Bronchial epithelial cell (primary cell): ENCODE measurements at regions not wholly inside any gene's neighbourhood (a gene's known extent, or its start where the extent isn't known, plus 50 kb on each side); places are given as distances from the start of the nearest gene placed in this dataset.
A peak's percentile ranks its signal among the peaks of the same experiment; 100 is the strongest.
"Not testable (repeated sequence)": the region's sequence is repeated elsewhere in the genome, so short reads cannot be mapped to it uniquely, and the experiment has no call there.

Experiments
- DNase-seq: peaks from one replicate; pipeline ENCODE4 v3.0.0-alpha.2; 2010; ENCODE audit warnings: low read depth
- FAIRE-seq: peaks from 2 replicates; lab custom pipeline; 2011; peaks lifted over from hg19 to GRCh38; lab: Jason Lieb, UNC
- H3K27me3 ChIP-seq: 2 replicates; pipeline ENCODE4 v1.5.1; 2011; ENCODE audit warnings: low read length; ENCODE audit not compliant: control insufficient read depth, insufficient read depth
- H3K36me3 ChIP-seq: 2 replicates; pipeline ENCODE4 v1.5.1; 2011; ENCODE audit warnings: low read length; ENCODE audit not compliant: control insufficient read depth, insufficient read depth
- H3K4me3 ChIP-seq: 2 replicates; pipeline ENCODE4 v1.5.1; 2011; ENCODE audit warnings: mild to moderate bottlenecking, low read depth, low read length, control low read depth
- TF ChIP-seq, protein P1 (sequence below): IDR thresholded peaks from 2 replicates; pipeline ENCODE4 v1.5.1; 2011; ENCODE audit warnings: mild to moderate bottlenecking, moderate library complexity, low read length, control low read depth, inconsistent platforms; ENCODE audit not compliant: insufficient read depth, severe bottlenecking

DNA sequence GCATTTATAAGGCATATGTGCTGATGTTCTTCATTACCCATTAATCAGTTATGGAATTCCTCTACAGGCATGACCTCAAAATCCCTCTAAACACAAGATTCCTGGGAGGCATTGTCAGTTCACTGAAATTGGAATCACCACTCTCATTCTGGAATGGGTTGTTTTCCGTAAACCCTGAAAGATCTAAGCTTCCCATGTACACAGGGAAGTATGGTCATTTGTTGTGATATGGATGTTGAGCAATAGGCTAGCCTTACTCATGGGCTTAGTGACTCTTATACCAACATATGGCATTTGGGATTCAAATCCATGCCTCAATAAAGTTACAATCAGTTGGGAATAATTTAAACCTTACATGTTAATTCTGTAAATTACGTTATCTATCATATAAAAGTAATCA, 258.0 kb downstream of the XPNPEP1 start:
- no peak for FAIRE-seq
- no peaks in the 10 kb centered on the region for H3K27me3 ChIP-seq
- TF ChIP-seq, protein P1, sequence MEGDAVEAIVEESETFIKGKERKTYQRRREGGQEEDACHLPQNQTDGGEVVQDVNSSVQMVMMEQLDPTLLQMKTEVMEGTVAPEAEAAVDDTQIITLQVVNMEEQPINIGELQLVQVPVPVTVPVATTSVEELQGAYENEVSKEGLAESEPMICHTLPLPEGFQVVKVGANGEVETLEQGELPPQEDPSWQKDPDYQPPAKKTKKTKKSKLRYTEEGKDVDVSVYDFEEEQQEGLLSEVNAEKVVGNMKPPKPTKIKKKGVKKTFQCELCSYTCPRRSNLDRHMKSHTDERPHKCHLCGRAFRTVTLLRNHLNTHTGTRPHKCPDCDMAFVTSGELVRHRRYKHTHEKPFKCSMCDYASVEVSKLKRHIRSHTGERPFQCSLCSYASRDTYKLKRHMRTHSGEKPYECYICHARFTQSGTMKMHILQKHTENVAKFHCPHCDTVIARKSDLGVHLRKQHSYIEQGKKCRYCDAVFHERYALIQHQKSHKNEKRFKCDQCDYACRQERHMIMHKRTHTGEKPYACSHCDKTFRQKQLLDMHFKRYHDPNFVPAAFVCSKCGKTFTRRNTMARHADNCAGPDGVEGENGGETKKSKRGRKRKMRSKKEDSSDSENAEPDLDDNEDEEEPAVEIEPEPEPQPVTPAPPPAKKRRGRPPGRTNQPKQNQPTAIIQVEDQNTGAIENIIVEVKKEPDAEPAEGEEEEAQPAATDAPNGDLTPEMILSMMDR: no peak

GRCh38 chr10:109664554-109664953, 258.8 kb downstream of the XPNPEP1 start:
- no peak for DNase-seq
- TF ChIP-seq, protein P1: no peak
- Histone ChIP-seq H3K27me3 (no peaks in the 10 kb centered on the region), H3K4me3 (no peak overlapping the region), H3K36me3 (no peaks in the 10 kb centered on the region)
- FAIRE-seq: no peak

More for the DNA sequence above, 258.0 kb downstream of the XPNPEP1 start:
- Histone ChIP-seq H3K4me3 (no peak overlapping the region), H3K36me3 (no peaks in the 10 kb centered on the region)
- peak; percentile 33 for DNase-seq

GRCh38 chr10:109663122-109663521, 260.2 kb downstream of the XPNPEP1 start:
- no peak for DNase-seq
- Histone ChIP-seq H3K27me3 (no peaks in the 10 kb centered on the region), H3K4me3 (no peak overlapping the region), H3K36me3 (no peaks in the 10 kb centered on the region)
- TF ChIP-seq, protein P1: no peak
- no peak for FAIRE-seq

- not testable (repeated sequence) for H3K36me3 ChIP-seq, H3K27me3 ChIP-seq, FAIRE-seq, DNase-seq, H3K4me3 ChIP-seq
These were observed 270.7 kb downstream of the XPNPEP1 start for GRCh38 chr10:109652612-109653011.

GRCh38 chr10:109650228-109650627, 273.1 kb downstream of the XPNPEP1 start:
- DNase-seq: no peak
- no peaks in the 10 kb centered on the region for H3K36me3 ChIP-seq
- FAIRE-seq: no peak

GRCh38 chr10:109647627-109648026, 275.7 kb downstream of the XPNPEP1 start:
- Histone ChIP-seq H3K4me3 (no peak overlapping the region), H3K27me3 (no peaks in the 10 kb centered on the region), H3K36me3 (no peaks in the 10 kb centered on the region)
- TF ChIP-seq, protein P1: no peak
- FAIRE-seq (no peak), DNase-seq (no peak)

More at GRCh38 chr10:109650228-109650627, 273.1 kb downstream of the XPNPEP1 start:
- Histone ChIP-seq H3K4me3 (no peak overlapping the region), H3K27me3 (no peaks in the 10 kb centered on the region)
- TF ChIP-seq, protein P1: no peak
